GM23338 (cell line): ENCODE measurements at regions not wholly inside any gene's neighbourhood (a gene's known extent, or its start where the extent isn't known, plus 50 kb on each side); places are given as distances from the start of the nearest gene placed in this dataset.
"Not testable (repeated sequence)": the region's sequence is repeated elsewhere in the genome, so short reads cannot be mapped to it uniquely, and the experiment has no call there.

ENCODE experiments used
- ATAC-seq: fragments of 200-7000 bp; cut with Tn5 transposase; 3 replicates; pipeline ENCODE4 v1.9.1; 2020
- DNase-seq: peaks from one replicate; pipeline ENCODE4 v3.0.0-alpha.2; 2015; ENCODE audit warnings: low spot score
- H2AFZ ChIP-seq: fragments of 200-600 bp; sonication (generic); 2 replicates; pipeline ENCODE4 v1.8.0; 2016; ENCODE audit warnings: antibody characterized with exemption, mild to moderate bottlenecking, moderate library complexity
- H3F3A ChIP-seq: fragments of 200-600 bp; sonication (generic); replicated peaks from 2 replicates; pipeline ENCODE4 v1.8.0; 2017; ENCODE audit warnings: antibody characterized with exemption, mixed run types, low read depth
- H3K27ac ChIP-seq: fragments of 200-600 bp; sonication (generic); 2 replicates; pipeline ENCODE4 v1.6.1; 2016; ENCODE audit warnings: low read depth
- H3K27me3 ChIP-seq: fragments of 200-600 bp; sonication (generic); 2 replicates; pipeline ENCODE4 v1.8.0; 2016; ENCODE audit warnings: mild to moderate bottlenecking, mixed run types, moderate library complexity; ENCODE audit not compliant: insufficient read depth
- H3K36me3 ChIP-seq: fragments of 200-600 bp; sonication (generic); 2 replicates; pipeline ENCODE4 v1.8.0; 2016; ENCODE audit warnings: mild to moderate bottlenecking; ENCODE audit not compliant: insufficient read depth
- H3K4me1 ChIP-seq: fragments of 200-600 bp; sonication (generic); 2 replicates; pipeline ENCODE4 v1.8.0; 2016; ENCODE audit warnings: mild to moderate bottlenecking, moderate library complexity; ENCODE audit not compliant: insufficient read depth
- H3K4me2 ChIP-seq: fragments of 200-600 bp; sonication (generic); 2 replicates; pipeline ENCODE4 v1.7.1; 2017; ENCODE audit warnings: mixed run types
- H3K4me3 ChIP-seq: fragments of 200-600 bp; sonication (generic); 2 replicates; pipeline ENCODE4 v1.6.1; 2016; ENCODE audit warnings: mixed run types
- H3K79me2 ChIP-seq: fragments of 200-600 bp; sonication (generic); replicated peaks from 2 replicates; pipeline ENCODE4 v1.8.0; 2017; ENCODE audit warnings: mild to moderate bottlenecking; ENCODE audit not compliant: insufficient read depth
- H3K9me2 ChIP-seq: fragments of 200-600 bp; sonication (generic); 2 replicates; pipeline ENCODE4 v1.8.0; 2017; ENCODE audit not compliant: insufficient read depth
- H4K20me1 ChIP-seq: fragments of 200-600 bp; sonication (generic); replicated peaks from 2 replicates; pipeline ENCODE4 v1.8.0; 2017; ENCODE audit warnings: mild to moderate bottlenecking; ENCODE audit not compliant: insufficient read depth
- H3K27ac Mint-ChIP-seq: 2 replicates; pipeline ENCODE4 v1.8.0; 2020; ENCODE audit warnings: inconsistent platforms, mild to moderate bottlenecking, moderate library complexity, mixed read lengths
- H3K27me3 Mint-ChIP-seq: 3 replicates; pipeline ENCODE4 v1.8.0; 2022; ENCODE audit warnings: low read depth, mild to moderate bottlenecking, moderate library complexity, mixed read lengths, inconsistent platforms; ENCODE audit not compliant: insufficient read depth, poor library complexity
- H3K36me3 Mint-ChIP-seq: 3 replicates; pipeline ENCODE4 v1.8.0; 2021; ENCODE audit warnings: low read depth, mild to moderate bottlenecking, inconsistent platforms, moderate library complexity, mixed read lengths
- H3K4me1 Mint-ChIP-seq: 3 replicates; pipeline ENCODE4 v1.8.0; 2020; ENCODE audit warnings: mild to moderate bottlenecking, inconsistent platforms, mixed read lengths
- H3K4me3 Mint-ChIP-seq: 3 replicates; pipeline ENCODE4 v1.8.0; 2021; ENCODE audit warnings: moderate library complexity, mild to moderate bottlenecking, inconsistent platforms, mixed read lengths
- H3K9me3 Mint-ChIP-seq: 3 replicates; pipeline ENCODE4 v1.8.0; 2020; ENCODE audit warnings: moderate library complexity, mild to moderate bottlenecking, inconsistent platforms, mixed read lengths
- CREB1 ChIP-seq: fragments of 250-450 bp; sonication (Bioruptor Pico); IDR thresholded peaks from 2 replicates; pipeline ENCODE4 v1.5.0; 2020; ENCODE audit warnings: low read depth, mild to moderate bottlenecking, moderate library complexity
- ETS1 ChIP-seq: IDR thresholded peaks from 2 replicates; pipeline ENCODE4 v1.6.1; 2016; ENCODE audit warnings: antibody characterized with exemption
- ZNF331 ChIP-seq: fragments of 250-450 bp; sonication (Bioruptor Pico); IDR thresholded peaks from 2 replicates; pipeline ENCODE4 v1.5.0; 2020; ENCODE audit warnings: low read depth, mild to moderate bottlenecking, moderate library complexity
- ZNF462 ChIP-seq: fragments of 250-450 bp; sonication (Bioruptor Pico); IDR thresholded peaks from 2 replicates; pipeline ENCODE4 v1.5.0; 2020; ENCODE audit warnings: mild to moderate bottlenecking, moderate library complexity

- TF ChIP-seq ZNF462 (CRISPR knock-in tag) = no peak
- no peak for TF ChIP-seq ETS1
- TF ChIP-seq ZNF331 (CRISPR knock-in tag) = no peak
- no peak for TF ChIP-seq CREB1 (CRISPR knock-in tag)
Measured at GRCh38 chrY:7834284-7834683, 922.7 kb upstream of the AMELY start (continued).

DNA sequence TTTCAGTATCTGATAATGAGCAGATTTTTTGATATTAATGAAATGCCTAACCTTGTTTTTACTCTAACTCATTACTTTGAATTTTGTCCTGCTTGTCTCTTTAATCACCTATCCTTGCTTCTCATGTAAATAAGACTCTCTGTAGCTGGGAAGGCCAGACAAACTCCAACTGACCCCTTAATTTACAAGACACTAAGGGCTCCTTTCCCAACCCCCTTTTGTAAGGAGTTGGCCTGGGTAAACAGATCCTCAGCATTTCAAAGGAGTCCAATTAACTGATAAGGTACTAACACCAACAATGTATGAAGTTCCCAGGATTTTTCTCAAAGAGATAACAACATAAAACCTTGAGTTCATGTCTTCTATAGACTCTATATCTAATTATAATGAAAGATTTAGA, 919.3 kb upstream of the AMELY start:
- H3K79me2 ChIP-seq, H3F3A ChIP-seq, ATAC-seq, H3K4me3 Mint-ChIP-seq, H3K36me3 Mint-ChIP-seq, H3K27ac Mint-ChIP-seq, H3K4me2 ChIP-seq, H2AFZ ChIP-seq, H3K9me3 Mint-ChIP-seq, H3K9me2 ChIP-seq, H4K20me1 ChIP-seq, H3K27ac ChIP-seq, H3K4me1 ChIP-seq, H3K36me3 ChIP-seq, H3K4me3 ChIP-seq: not testable (repeated sequence)
- peak; percentile 65 for DNase-seq
- H3K4me1 Mint-ChIP-seq = peaks cover 35% of the 10 kb centered on the region
- peaks cover 79% of the 10 kb centered on the region for H3K27me3 Mint-ChIP-seq
- H3K27me3 ChIP-seq = peaks cover 100% of the 10 kb centered on the region
